Adrenal gland (tissue), 9 donors: ENCODE measurements at regions not wholly inside any gene's neighbourhood (a gene's known extent, or its start where the extent isn't known, plus 50 kb on each side); places are given as distances from the start of the nearest gene placed in this dataset.

Experiments
- DNase-seq, 7 donors: peaks; one replicate each; pipeline ENCODE4 v3.0.0-alpha.2; 2019 to 2020
- H3K27ac ChIP-seq, 5 donors: fragments of 200-600 bp; sonication (generic) in 4 of 5; 1 replicate in 3 of 5; 2 replicates in 2 of 5; pipeline versions ENCODE4 v1.5.1 to v1.8.0; 2016 to 2020; ENCODE audit warnings: mild to moderate bottlenecking in 1 of 5
- H3K27me3 ChIP-seq: fragments of 200-600 bp; 2 replicates; pipeline ENCODE4 v1.8.0; 2021
- H3K36me3 ChIP-seq, 2 donors: fragments of 200-600 bp; replicated peaks in 1 of 2; 1 replicate in 1 of 2; 2 replicates in 1 of 2; pipeline versions ENCODE4 v1.5.1 to v1.8.0; 2018 to 2022
- H3K4me1 ChIP-seq, 2 donors: fragments of 200-600 bp; replicated peaks in 1 of 2; 1 replicate in 1 of 2; 2 replicates in 1 of 2; pipeline versions ENCODE4 v1.5.1 to v1.8.0; 2018 to 2021
- H3K4me3 ChIP-seq, 4 donors: fragments of 200-600 bp; sonication (generic) in 3 of 4; one replicate each; pipeline ENCODE4 v1.5.1; 2016 to 2018
- H3K9me3 ChIP-seq, 3 donors: fragments of 200-600 bp; sonication (generic) in 1 of 3; replicated peaks in 1 of 3; 1 replicate in 2 of 3; 2 replicates in 1 of 3; pipeline versions ENCODE4 v1.5.1 to v1.8.0; 2016 to 2021
- POLR2A ChIP-seq, 2 donors: fragments of 450-650 bp; IDR thresholded peaks; one replicate each; pipeline ENCODE4 v1.6.1; 2017; ENCODE audit warnings: antibody characterized with exemption in 2 of 2, mild to moderate bottlenecking in 2 of 2, moderate library complexity in 1 of 2
- WGBS, 4 donors: extraction: QIAGEN DNeasy Blood & Tissue Kit in 2 of 4; methylation state at CpG; one replicate each; pipeline versions ENCODE4 v1.1.5 to v1.1.7; 2013 to 2017; 5-methylcytosine and 5-hydroxymethylcytosine counted together
- intact Hi-C, 2 donors: fragments of 100-400 bp; cut with DNase I; formaldehyde crosslinking; loops; one replicate each; pipeline versions ENCODE4 v1.14.1 to v1.15.0; 2022 to 2023
- TF ChIP-seq, protein P1 (sequence below), 6 experiments: fragments of 450-650 bp in 4 of 6; fragments of 200-600 bp in 2 of 6; sonication (generic) in 1 of 6; IDR thresholded peaks; 1 replicate in 5 of 6; 2 replicates in 1 of 6; pipeline versions ENCODE4 v1.5.1 to v1.8.0; 2016 to 2021; ENCODE audit warnings: antibody characterized with exemption in 6 of 6, mild to moderate bottlenecking in 2 of 6, moderate library complexity in 1 of 6
- donor health status: healthy with polysubstance abuse.
- donor health status: Bipolar disorder and iron deficiency.
- donor health status: DM: yes; HTN: yes; CAD: no.
- donor health status: DM: no; HTN: no; CAD: no.
- donor health status: DM: no; HTN: no; CAD: no.

DNA sequence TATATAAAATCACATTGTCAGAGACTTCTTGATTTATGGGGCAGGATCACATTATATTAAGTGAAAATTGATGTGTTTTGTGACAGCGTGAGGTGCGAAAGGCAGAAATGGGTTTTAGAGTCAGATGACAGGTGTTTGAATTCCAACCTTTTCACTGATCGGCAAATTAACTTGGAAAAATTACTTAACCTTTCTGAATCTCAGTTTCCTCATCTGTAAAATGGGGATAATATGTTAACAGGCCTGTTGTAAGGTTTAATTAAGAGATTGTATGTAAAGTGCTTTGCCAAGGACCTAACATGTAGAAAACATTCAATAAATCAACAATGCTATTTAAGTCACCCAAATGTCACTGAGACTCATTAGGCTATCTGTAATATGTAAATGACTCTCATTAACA lies 221.2 kb upstream of the LYZL1 start:
- no peaks in the 10 kb centered on the region for H3K36me3 ChIP-seq

DNA sequence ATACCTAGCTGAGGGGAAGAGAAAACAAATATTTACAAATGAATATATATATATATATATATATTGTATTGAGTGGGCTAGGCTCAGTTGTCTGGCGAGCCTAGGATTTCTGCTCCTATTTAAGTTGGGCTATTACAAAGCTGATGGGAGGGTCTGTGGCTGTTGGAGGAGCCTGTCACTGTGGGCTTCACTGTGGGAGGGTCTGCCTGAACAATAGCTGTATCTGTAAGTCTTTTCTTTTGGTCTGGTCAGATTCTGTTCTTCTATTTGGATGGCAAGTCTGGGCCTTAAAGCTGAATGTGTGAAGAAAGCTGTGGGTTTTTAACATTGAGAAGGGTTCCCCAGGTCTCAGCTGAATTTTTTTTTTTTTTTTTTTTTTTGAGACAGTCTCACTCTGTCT lies 220.6 kb upstream of the LYZL1 start:
- 79 to 96% (median 85%) methylated on average over 1 of the region's 1 CpG for WGBS, 4 donors
- H3K4me3 ChIP-seq: no peak overlapping the region
- H3K27me3 ChIP-seq: no peaks in the 10 kb centered on the region
- intact Hi-C loops: no loop called here
- no peak overlapping the region for H3K27ac ChIP-seq
- TF ChIP-seq, protein P1, sequence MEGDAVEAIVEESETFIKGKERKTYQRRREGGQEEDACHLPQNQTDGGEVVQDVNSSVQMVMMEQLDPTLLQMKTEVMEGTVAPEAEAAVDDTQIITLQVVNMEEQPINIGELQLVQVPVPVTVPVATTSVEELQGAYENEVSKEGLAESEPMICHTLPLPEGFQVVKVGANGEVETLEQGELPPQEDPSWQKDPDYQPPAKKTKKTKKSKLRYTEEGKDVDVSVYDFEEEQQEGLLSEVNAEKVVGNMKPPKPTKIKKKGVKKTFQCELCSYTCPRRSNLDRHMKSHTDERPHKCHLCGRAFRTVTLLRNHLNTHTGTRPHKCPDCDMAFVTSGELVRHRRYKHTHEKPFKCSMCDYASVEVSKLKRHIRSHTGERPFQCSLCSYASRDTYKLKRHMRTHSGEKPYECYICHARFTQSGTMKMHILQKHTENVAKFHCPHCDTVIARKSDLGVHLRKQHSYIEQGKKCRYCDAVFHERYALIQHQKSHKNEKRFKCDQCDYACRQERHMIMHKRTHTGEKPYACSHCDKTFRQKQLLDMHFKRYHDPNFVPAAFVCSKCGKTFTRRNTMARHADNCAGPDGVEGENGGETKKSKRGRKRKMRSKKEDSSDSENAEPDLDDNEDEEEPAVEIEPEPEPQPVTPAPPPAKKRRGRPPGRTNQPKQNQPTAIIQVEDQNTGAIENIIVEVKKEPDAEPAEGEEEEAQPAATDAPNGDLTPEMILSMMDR (IDR thresholded peaks at IDR 0.05): no peak
- TF ChIP-seq POLR2A (IDR thresholded peaks at IDR 0.05): no peak
- no peaks in the 10 kb centered on the region for H3K36me3 ChIP-seq
- no peak for DNase-seq
- H3K4me1 ChIP-seq: no peaks in the 10 kb centered on the region
- no peaks in the 10 kb centered on the region for H3K9me3 ChIP-seq

More for the DNA sequence above, 221.2 kb upstream of the LYZL1 start:
- H3K27me3 ChIP-seq: no peaks in the 10 kb centered on the region
- H3K4me3 ChIP-seq: no peak overlapping the region
- WGBS, 4 donors: 78 to 98% (median 96%) methylated on average over 3 of the region's 3 CpGs
- TF ChIP-seq, protein P1 (IDR thresholded peaks at IDR 0.05): no peak
- no peak for TF ChIP-seq POLR2A (IDR thresholded peaks at IDR 0.05)
- H3K27ac ChIP-seq: no peak overlapping the region
- intact Hi-C loops: no loop called here
- no peak for DNase-seq
- no peaks in the 10 kb centered on the region for H3K4me1 ChIP-seq
- no peaks in the 10 kb centered on the region for H3K9me3 ChIP-seq

DNA sequence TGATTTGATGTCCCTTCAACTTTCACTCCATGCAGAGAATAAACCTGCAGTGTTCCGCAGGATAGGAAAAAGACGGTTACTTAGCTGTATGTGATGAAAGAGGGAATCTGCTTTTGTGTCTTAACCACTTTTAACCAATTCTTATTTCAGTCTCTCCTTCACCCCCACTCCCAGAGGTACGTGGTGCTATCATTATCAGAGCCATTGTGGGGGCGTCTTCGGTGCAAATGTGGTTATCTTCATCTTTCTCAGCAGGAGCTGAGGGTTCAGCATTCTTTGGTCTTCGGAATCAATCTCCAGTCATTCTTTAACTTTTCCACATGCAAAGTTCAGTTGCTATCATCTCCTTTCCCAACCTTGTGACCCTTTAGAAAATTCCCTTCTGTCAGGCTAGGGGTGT lies 219.9 kb upstream of the LYZL1 start:
- H3K27me3 ChIP-seq: no peaks in the 10 kb centered on the region
- H3K36me3 ChIP-seq: no peaks in the 10 kb centered on the region
- no peak overlapping the region for H3K27ac ChIP-seq
- no peaks in the 10 kb centered on the region for H3K4me1 ChIP-seq
- no peak for DNase-seq
- 82 to 88% (median 87%) methylated on average over 6 of the region's 6 CpGs for WGBS, 4 donors
- H3K9me3 ChIP-seq: no peaks in the 10 kb centered on the region
- no peak overlapping the region for H3K4me3 ChIP-seq
- intact Hi-C loops: no loop called here
- TF ChIP-seq, protein P1 (IDR thresholded peaks at IDR 0.05): no peak
- TF ChIP-seq POLR2A (IDR thresholded peaks at IDR 0.05): no peak

DNA sequence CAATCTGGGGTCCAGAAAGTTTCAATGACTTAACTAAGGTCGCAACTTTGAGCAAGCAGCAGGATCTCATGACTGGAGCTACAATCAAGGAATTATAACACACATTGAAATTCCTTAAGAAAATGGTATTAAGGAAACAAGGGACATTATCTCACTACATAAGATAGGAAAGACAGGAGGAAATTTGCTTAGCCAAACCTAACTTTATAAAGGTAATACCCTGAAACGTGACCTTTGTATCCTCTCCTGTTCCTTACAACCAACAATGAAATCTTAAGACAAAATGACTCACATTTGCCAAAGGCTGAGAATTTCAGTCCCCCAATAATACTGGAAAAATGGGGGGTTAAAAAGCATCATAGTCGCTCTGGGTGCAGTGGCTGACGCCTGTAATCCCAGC lies 218.9 kb upstream of the LYZL1 start:
- Histone ChIP-seq H3K27ac (no peak overlapping the region), H3K36me3 (no peaks in the 10 kb centered on the region), H3K9me3 (no peaks in the 10 kb centered on the region), H3K27me3 (no peaks in the 10 kb centered on the region), H3K4me3 (no peak overlapping the region), H3K4me1 (no peaks in the 10 kb centered on the region)
- intact Hi-C loops: no loop called here
- WGBS, 4 donors: 76 to 84% (median 79%) methylated on average over 4 of the region's 4 CpGs
- DNase-seq: no peak
- no peak for TF ChIP-seq POLR2A (IDR thresholded peaks at IDR 0.05)
- TF ChIP-seq, protein P1 (IDR thresholded peaks at IDR 0.05): no peak
